GM13976 (cell line): ENCODE measurements at regions not wholly inside any gene's neighbourhood (a gene's known extent, or its start where the extent isn't known, plus 50 kb on each side); places are given as distances from the start of the nearest gene placed in this dataset.

ENCODE experiments used
- DNase-seq: peaks from one replicate; pipeline ENCODE4 v3.0.0; 2012; ENCODE audit warnings: low spot score
- CTCF ChIP-seq: IDR thresholded peaks from 2 replicates; pipeline ENCODE4 v1.5.1; 2012; ENCODE audit warnings: borderline replicate concordance, mild to moderate bottlenecking; ENCODE audit not compliant: insufficient read depth; ENCODE audit errors: extremely low read depth, missing control alignments, control extremely low read depth
- in situ Hi-C: fragments of 300-500 bp; cut with MboI; formaldehyde crosslinking; loops from one replicate; pipeline ENCODE4 v1.12.0; 2022; ENCODE audit warnings: low sequenced_read_pairs, mixed read lengths, inconsistent platforms; ENCODE audit not compliant: unreplicated experiment

GRCh38 chr1:201696217-201696761 lies 132.7 kb upstream of the IPO9 start:
- DNase-seq: no peak
- TF ChIP-seq CTCF: no peak
- in situ Hi-C loops: loop anchor here (10.0 kb wide), 1 partner anchor 131 kb away; no protein-coding TSS in a partner anchor

DNA sequence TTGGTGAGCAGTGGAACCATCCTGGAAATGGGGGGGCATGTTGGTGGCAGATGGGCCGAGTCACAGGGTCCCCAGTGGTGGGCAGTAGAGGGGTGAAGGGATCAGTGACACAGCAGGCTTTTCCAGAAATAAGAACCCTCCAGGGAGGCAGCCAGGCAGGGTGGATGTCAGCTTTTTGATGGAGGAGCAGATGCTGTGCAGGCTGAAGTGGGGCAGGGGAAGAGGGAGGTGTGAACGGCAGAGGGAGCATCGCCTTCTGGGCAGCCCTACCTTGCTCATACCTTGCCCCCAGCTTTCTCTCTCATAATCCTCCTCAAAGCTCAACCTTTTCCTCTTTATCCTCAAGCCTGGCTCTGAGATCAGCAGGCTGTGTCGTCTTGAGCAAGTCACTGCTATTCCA lies 131.8 kb upstream of the IPO9 start:
- no peak for DNase-seq
- no peak for TF ChIP-seq CTCF
- in situ Hi-C loops: loop anchor here (10.0 kb wide), 1 partner anchor 132 kb away; no protein-coding TSS in a partner anchor

DNA sequence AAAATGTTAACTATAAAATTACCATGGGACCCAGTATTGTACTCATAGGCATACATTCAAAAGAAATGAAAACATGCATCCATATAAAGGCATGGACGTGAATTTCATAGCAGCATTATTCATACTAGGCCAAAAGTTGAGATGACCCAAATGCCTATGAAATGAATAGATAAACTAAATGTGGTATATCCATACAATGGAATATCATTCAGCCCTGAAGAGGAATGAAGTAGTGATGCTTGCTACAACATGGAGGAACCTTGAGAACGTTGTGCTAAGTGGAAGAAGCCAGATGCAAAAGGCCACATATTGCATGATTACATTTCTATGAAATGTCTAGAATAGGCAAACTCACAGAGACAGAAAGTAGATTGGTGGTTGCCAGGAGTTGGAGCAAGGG lies 127.1 kb upstream of the IPO9 start:
- TF ChIP-seq CTCF: no peak
- in situ Hi-C loops: no loop called here
- DNase-seq: no peak

DNA sequence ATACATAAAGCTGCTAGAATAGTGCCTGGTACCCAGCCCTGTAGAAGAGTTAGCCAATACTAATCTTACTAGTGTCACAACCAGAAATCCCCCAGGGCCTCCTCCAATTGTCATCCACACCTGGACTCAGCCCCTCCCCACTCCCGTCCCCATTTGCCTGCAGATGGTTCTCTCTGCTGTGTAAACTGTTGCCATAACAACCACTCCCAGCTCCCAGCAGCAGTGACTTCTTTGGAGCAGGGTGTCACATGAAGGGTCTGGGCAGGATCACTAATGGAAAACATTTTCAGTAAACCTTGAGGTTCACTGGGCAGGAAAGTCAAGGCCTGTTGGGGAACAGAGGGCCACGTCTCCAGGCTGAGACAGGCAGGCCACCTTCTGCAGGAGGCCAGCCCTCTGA lies 126.0 kb upstream of the IPO9 start:
- no peak for DNase-seq
- no peak for TF ChIP-seq CTCF
- in situ Hi-C loops: no loop called here

DNA sequence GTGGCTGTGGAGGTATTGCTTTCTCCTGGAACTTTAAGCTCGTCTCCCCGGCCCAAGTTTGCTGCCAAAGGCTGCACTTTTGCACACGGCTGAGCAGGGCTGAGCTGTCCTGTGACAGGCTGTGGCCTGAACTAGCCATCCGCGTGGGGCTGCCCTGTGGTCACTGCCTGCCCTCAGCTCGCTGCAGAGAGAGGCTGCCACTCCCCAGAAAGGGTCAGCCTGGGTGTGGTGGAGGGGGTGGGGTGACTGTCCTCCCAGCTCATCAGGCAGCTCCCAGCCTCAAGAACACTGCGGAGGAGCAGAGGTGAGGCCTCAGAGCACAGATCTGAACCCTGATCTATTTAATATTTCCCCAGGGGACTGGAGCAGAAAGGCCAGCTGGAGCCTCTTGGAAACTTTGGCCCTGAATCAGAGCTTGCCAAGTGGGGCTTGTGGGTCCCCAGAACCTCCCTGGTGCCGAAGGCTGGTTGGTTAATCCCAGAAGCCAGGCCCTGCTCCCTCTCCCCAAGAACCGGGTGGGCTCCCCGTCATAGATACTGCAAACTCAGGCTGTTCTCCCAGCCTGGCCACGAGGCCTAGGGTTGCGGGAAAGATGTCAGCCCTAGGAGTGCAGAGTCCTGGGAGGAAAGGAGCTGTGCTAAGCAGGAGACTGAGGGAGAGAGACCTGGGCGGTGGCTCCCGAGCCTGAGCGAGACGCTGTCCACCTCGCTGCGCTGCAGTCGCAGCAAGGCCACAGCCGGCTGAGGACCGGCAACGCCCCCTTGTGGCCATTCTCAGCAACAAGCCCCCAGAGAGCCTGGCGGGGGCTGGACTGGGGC lies 125.1 kb upstream of the IPO9 start:
- in situ Hi-C loops: no loop called here
- peak; percentile 88 for DNase-seq
- peak; percentile 92 for TF ChIP-seq CTCF

DNA sequence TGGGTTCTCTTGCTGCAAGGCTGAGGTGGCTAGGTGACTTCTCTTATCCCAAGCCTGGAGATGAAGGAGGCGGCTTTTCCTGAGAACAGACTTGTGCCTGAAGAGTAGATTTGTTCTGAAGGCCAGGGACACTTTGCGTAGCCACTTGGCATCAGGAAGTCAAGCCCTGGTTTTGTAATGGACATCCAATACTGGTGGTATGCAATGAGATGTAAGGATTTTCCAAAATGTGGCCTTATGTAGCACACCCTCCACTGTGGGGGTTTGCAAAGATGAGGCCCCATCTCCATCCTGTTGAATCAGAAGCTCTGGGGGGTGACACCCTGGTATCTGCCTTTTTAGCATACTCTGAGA lies 124.5 kb upstream of the IPO9 start:
- TF ChIP-seq CTCF: no peak
- no peak for DNase-seq
- in situ Hi-C loops: no loop called here
